ENCODE measurements at regions not wholly inside any gene's neighbourhood (a gene's known extent, or its start where the extent isn't known, plus 50 kb on each side); places are given as distances from the start of the nearest gene placed in this dataset.

GRCh38 chr12:116408489-116409250, 131.2 kb upstream of the MED13L start:
- Histone ChIP-seq H3K9me3 (no peaks in the 10 kb centered on the region), H3K36me3 (no peaks in the 10 kb centered on the region), H3K27ac (peak overlapping the region in 1 of 2 donors; percentile 71), H3K4me3 (no peak overlapping the region), H3K27me3 (no peaks in the 10 kb centered on the region), H3K4me1 (peaks cover 0 to 63% (median 36%) of the 10 kb centered on the region in 4 donors)
- no peak for DNase-seq
- TF ChIP-seq CTCF (IDR thresholded peaks at IDR 0.05) = no peak
- intact Hi-C loops (cut with DNase I; ENCODE audit: low total_unique reads) = no loop called here

DNA sequence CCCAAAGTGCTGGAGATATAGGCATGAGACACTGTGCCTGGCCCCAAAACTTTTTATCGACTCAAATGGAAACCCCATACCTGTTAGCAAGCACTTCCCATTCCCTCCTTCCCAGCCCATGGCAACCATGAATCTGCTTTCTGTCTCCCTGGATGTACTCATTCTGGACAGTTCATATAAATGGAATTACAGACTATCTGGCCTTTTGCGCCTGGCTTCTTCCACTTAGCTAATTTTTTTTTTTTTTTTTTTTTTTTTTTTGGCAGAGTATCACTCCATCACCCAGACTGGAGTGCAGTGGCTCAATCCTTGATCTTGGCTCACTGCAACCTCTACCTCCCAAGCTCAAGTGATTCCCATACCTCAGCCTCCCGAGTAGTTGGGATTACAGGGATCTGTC, 134.5 kb upstream of the MED13L start:
- no peak overlapping the region for H3K4me3 ChIP-seq
- H3K36me3 ChIP-seq = no peaks in the 10 kb centered on the region
- peaks cover 0 to 45% (median 26%) of the 10 kb centered on the region in 4 donors for H3K4me1 ChIP-seq
- peak overlapping the region in 1 of 2 donors; percentile 71 for H3K27ac ChIP-seq
- no peaks in the 10 kb centered on the region for H3K27me3 ChIP-seq
- DNase-seq = no peak
- intact Hi-C loops (cut with DNase I; ENCODE audit: low total_unique reads) = no loop called here
- no peak for TF ChIP-seq CTCF (IDR thresholded peaks at IDR 0.05)
- no peaks in the 10 kb centered on the region for H3K9me3 ChIP-seq

- no peak for TF ChIP-seq CTCF (IDR thresholded peaks at IDR 0.05)
- no peak overlapping the region for H3K27ac ChIP-seq
- H3K9me3 ChIP-seq = no peaks in the 10 kb centered on the region
- DNase-seq = no peak
- H3K4me3 ChIP-seq = no peak overlapping the region
- peaks cover 0 to 16% (median 12%) of the 10 kb centered on the region in 4 donors for H3K4me1 ChIP-seq
- H3K36me3 ChIP-seq = no peaks in the 10 kb centered on the region
- H3K27me3 ChIP-seq = no peaks in the 10 kb centered on the region
- intact Hi-C loops (cut with DNase I; ENCODE audit: low total_unique reads) = no loop called here
Measured at GRCh38 chr12:116414891-116415290, 137.4 kb upstream of the MED13L start.

GRCh38 chr12:116415408-116416108, 138.1 kb upstream of the MED13L start:
- Histone ChIP-seq H3K36me3 (no peaks in the 10 kb centered on the region), H3K4me3 (no peak overlapping the region), H3K4me1 (peaks cover 0 to 9% (median 5%) of the 10 kb centered on the region in 4 donors), H3K9me3 (no peaks in the 10 kb centered on the region), H3K27me3 (no peaks in the 10 kb centered on the region), H3K27ac (no peak overlapping the region)
- intact Hi-C loops (cut with DNase I; ENCODE audit: low total_unique reads) = no loop called here
- DNase-seq = no peak
- no peak for TF ChIP-seq CTCF (IDR thresholded peaks at IDR 0.05)

DNA sequence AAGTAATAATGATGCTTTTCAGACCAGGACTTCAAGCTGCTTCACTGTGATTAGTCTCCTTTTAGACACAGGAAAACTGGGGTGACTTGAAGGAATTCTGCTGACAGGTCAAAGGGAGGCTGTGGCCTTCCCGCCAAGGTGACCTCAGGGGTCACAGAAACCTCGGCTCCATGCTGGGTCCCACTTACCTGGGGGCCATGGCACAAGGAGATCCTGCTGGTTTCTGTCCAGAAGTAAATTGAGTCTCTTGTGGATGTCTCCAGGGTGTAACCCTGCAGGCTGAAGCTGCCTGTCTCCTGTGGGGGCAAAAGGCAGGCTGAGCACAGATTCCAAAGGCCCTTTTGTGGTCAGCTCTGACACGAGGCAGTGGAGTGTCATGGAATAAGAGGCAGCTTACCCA, 138.7 kb upstream of the MED13L start:
- Histone ChIP-seq H3K36me3 (no peaks in the 10 kb centered on the region), H3K9me3 (no peaks in the 10 kb centered on the region), H3K4me1 (peaks cover 0 to 3% (median 1%) of the 10 kb centered on the region in 4 donors), H3K27ac (no peak overlapping the region), H3K27me3 (no peaks in the 10 kb centered on the region), H3K4me3 (no peak overlapping the region)
- intact Hi-C loops (cut with DNase I; ENCODE audit: low total_unique reads) = no loop called here
- no peak for TF ChIP-seq CTCF (IDR thresholded peaks at IDR 0.05)
- no peak for DNase-seq
